HG03139 (cell line): ENCODE measurements at regions not wholly inside any gene's neighbourhood (a gene's known extent, or its start where the extent isn't known, plus 50 kb on each side); places are given as distances from the start of the nearest gene placed in this dataset.
"Not testable (repeated sequence)": the region's sequence is repeated elsewhere in the genome, so short reads cannot be mapped to it uniquely, and the experiment has no call there.

Experiments used
- ATAC-seq: cut with Tn5 transposase; IDR thresholded peaks from one replicate; pipeline ENCODE4 v1.9.1; 2021; ENCODE audit not compliant: unreplicated experiment

DNA sequence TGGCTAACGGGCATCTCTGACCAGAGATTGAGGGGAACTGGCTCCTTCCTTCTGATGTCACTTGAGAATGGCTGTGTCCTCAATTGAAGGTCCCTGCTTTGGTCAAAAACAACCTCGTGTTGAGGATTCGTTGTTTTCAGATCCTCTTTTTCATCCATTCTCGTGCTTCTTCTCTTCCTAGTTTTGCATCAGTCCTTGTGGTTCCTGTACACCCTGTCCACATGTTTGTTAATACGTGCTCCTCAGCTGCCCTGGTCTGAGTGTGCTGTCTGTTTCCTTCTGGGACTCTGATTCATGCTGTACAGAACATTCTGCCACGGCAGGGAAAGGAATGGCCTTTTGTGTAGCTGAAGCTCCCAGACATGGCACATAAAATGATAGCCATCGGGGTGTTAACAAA is 863.2 kb upstream of the GOT2 start:
- no peak for ATAC-seq

DNA sequence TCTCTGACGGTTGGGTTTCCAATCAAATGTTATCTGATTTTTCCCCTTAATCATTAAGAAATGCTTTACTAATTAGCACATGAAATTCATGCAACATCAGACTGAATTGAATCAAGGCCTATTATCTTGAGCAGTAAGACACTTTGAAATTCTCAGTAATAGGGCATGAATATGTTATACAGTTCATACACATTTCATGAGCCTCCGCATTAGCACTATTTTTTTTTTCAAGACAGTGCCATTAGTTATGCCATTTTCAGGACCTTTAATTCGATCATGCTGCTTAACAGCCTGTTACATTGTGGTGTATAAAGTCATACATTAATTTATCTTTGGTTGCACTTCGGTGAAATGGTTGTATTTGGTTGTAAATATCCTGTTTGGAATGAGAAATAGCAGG is 862.6 kb upstream of the GOT2 start:
- ATAC-seq = no peak

DNA sequence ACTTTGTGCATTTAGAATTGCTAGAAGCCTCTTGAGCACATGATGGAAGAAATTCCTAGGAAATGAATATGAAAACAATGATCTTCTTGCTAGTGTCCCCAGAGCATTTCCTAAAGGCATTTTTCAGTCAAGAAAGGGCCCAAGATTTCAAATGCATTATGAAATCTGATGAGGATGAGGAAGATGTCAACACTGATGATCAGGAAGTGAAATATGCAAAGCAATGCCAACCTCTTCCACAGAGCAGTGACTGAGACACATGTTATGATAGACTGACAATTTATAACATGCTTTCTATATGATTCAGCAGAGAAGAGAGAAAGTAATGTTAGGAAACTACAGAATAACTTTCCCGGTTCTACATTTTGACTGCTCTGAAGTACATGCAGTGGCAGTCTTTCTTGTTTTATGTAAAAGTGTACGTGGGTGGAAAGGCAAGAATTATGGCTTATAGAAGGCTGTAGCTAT is 859.1 kb upstream of the GOT2 start:
- no peak for ATAC-seq

GRCh38 chr16:59591480-59591879 is 857.4 kb upstream of the GOT2 start:
- no peak for ATAC-seq

GRCh38 chr16:59590845-59591244 is 856.7 kb upstream of the GOT2 start:
- no peak for ATAC-seq

- no peak for ATAC-seq
These were observed 852.2 kb upstream of the GOT2 start for GRCh38 chr16:59586331-59586730.

DNA sequence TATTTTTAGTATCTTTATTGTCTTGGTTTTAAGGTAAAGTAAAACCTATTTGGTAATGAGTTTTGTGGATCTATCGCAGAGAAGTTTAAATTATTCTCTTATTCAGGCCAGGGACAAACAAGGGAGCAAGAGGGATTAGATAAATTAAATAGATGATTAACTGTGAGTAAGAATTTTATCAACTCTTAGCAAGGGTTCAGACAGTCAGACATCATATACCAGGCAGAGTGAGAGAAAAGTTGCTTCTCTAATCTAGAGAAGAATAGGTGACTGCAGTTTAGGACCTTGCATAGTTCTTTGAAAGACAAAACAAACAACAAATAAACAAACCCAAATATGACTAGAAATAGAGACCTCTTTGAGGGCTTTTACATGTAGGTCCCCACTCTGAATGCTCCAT is 840.2 kb upstream of the GOT2 start:
- no peak for ATAC-seq

- no peak for ATAC-seq
These were observed 839.6 kb upstream of the GOT2 start for GRCh38 chr16:59573528-59574271.

- ATAC-seq = no peak
These were observed 833.4 kb upstream of the GOT2 start for GRCh38 chr16:59567496-59567895.

DNA sequence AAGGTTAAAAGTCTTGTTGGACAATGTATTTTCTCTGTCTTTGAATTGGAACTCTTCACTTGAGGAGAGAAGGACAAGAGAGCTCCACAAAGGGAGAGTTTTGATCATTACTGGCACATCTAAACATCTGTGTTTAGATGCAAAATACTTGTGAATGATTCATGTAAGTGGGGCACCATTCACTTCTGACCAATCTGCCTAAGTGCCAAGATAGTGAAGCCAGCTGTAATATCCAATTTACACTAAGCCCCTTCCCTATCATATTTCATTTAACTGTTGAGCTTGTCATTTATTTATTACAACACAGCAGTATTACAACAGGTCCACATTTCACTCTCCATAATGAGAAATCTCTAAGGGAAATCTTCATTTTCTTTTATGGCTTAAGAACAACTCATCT is 832.3 kb upstream of the GOT2 start:
- ATAC-seq = no peak

DNA sequence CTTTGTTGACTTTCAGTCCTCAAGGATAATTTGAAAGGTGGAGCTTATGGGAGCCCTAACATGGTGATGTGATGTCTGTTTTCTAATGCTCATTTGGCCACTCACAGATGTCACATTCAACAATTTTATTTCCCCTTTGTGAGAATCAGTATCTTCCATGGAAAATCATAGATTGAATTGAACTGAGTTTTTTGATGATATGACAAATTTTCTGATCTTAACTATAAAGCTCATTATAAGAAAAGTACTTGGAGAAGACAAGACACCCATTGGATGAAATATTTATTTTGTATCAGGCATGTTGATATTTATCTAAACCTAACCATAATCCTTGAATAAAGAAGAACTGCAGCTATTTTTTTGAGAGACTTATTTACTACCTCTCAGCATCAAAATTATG is 824.6 kb upstream of the GOT2 start:
- ATAC-seq = no peak

- no peak for ATAC-seq
These were observed 818.0 kb upstream of the GOT2 start for GRCh38 chr16:59552164-59552563.

DNA sequence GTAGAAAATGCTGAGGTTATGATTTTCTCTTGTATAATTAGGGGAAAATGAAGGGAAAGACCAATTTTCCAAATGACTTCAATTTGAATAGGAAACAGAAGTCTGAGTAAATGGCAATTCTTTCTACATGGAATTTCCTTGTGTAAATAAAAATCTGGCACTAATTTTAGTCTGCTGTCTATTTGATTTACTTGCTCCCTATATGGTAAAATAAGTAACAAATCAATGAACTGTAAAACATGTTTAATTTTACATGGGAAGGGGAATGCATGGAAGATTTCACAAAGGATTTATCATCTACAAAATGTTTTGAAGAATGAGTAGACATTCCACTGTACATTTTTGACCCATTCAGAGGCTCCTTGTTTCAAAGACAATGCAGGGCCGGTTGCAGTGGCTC is 811.6 kb upstream of the GOT2 start:
- ATAC-seq = no peak

- ATAC-seq = no peak
These were observed 809.5 kb upstream of the GOT2 start for GRCh38 chr16:59543641-59544040.

DNA sequence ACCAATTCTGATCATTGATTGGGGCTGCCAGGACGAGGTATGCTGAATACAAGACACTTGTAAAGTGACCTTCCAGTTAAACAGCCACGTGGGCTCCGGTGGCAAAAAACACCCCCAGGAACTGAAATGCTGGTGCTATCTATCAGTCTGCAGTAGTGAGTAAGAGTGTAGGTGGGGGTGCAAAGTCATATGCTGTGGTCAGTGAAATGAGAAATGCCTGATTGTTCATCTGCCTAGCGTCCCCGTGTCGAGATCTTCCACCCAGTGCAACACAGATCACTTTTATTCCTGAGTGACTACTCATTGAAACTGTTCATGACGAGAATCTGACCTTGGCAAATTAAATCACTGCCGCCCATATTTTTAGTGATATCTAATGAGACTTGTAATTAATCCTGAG is 806.5 kb upstream of the GOT2 start:
- ATAC-seq = no peak

- no peak for ATAC-seq
These were observed 801.2 kb upstream of the GOT2 start for GRCh38 chr16:59535298-59535697.

GRCh38 chr16:59527206-59527997 is 793.3 kb upstream of the GOT2 start:
- no peak for ATAC-seq

GRCh38 chr16:59522826-59523225 is 788.7 kb upstream of the GOT2 start:
- ATAC-seq = no peak

- ATAC-seq = not testable (repeated sequence)
These were observed 784.6 kb upstream of the GOT2 start for GRCh38 chr16:59518721-59519120.

GRCh38 chr16:59514651-59515050 is 780.5 kb upstream of the GOT2 start:
- no peak for ATAC-seq

DNA sequence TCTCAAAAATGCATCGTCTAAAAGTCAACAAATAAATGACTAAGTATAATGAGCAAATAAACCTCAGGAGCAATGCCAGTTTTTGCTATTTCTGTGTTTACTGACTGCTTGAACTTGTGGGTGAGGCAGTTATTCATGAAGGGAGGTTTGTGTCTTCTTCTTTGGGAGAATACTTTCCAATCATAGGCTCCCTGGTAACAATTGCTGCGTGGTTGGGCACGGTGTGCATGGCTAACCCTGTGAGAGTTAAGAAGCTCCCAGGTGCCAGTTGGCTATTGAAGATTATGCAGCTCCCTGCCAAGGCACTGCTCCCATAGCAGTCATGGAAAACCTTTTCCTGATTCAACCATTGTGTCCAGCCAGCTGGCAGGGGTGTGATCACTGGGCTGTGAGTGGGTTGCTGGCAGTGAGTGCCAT is 775.9 kb upstream of the GOT2 start:
- no peak for ATAC-seq

DNA sequence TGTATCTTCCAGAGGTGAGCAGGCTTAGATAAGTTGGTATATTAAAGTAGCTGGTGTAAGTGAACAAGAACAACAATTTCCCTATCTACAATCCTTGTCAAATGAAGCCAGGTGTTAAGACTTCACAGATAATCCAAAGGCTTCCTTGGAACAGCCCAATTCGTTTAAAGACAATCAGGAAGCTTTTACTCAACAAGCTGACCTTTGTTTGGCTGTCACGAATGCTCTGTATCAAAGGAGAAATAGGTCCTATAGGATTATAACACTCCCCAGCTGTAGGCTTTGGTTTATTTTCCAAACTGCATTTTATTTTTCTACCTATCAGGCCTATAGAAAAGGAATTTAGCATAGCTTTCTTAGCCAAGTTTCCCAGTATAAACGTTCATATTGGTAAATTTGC is 766.5 kb upstream of the GOT2 start:
- ATAC-seq = no peak
